Osteoblast (primary cell): ENCODE measurements at regions not wholly inside any gene's neighbourhood (a gene's known extent, or its start where the extent isn't known, plus 50 kb on each side); places are given as distances from the start of the nearest gene placed in this dataset.

Experiments used
- DNase-seq: peaks from one replicate; pipeline ENCODE4 v3.0.0; 2011; ENCODE audit warnings: low spot score, mixed read lengths; ENCODE audit not compliant: insufficient read length; ENCODE audit errors: missing footprints
- H2AFZ ChIP-seq: 2 replicates; pipeline ENCODE4 v1.6.0; 2011; ENCODE audit warnings: mild to moderate bottlenecking, low read length
- H3K27ac ChIP-seq: 2 replicates; pipeline ENCODE4 v1.5.1; 2011; ENCODE audit warnings: mild to moderate bottlenecking, low read depth, low read length, moderate library complexity
- H3K27me3 ChIP-seq: 2 replicates; pipeline ENCODE4 v1.6.0; 2012; ENCODE audit warnings: mild to moderate bottlenecking, control low read depth, inconsistent platforms, low read length, moderate library complexity; ENCODE audit not compliant: insufficient read depth
- H3K36me3 ChIP-seq: 2 replicates; pipeline ENCODE4 v1.5.1; 2011; ENCODE audit warnings: mild to moderate bottlenecking, low read length, control low read depth, moderate library complexity; ENCODE audit not compliant: insufficient read depth
- H3K4me1 ChIP-seq: 2 replicates; pipeline ENCODE4 v1.5.1; 2011; ENCODE audit warnings: mild to moderate bottlenecking, low read length, control low read depth, moderate library complexity; ENCODE audit not compliant: insufficient read depth
- H3K4me2 ChIP-seq: 2 replicates; pipeline ENCODE4 v1.6.0; 2011; ENCODE audit warnings: mild to moderate bottlenecking, low read length; ENCODE audit not compliant: insufficient read depth
- H3K4me3 ChIP-seq: fragments of 200-600 bp; sonication (generic); 3 replicates; pipeline ENCODE4 v1.5.1; 2012; ENCODE audit warnings: mild to moderate bottlenecking, low read length, inconsistent platforms; ENCODE audit not compliant: insufficient read depth
- H3K79me2 ChIP-seq: 2 replicates; pipeline ENCODE4 v1.6.0; 2012; ENCODE audit warnings: mild to moderate bottlenecking, low read length, control low read depth, inconsistent platforms; ENCODE audit not compliant: insufficient read depth
- H3K9me3 ChIP-seq: 2 replicates; pipeline ENCODE4 v1.5.1; 2011; ENCODE audit warnings: low read depth, low read length, control low read depth
- H4K20me1 ChIP-seq: 2 replicates; pipeline ENCODE4 v1.6.0; 2012; ENCODE audit warnings: mild to moderate bottlenecking, low read length, control low read depth; ENCODE audit not compliant: insufficient read depth
- TF ChIP-seq, protein P1 (sequence below): IDR thresholded peaks from 2 replicates; pipeline ENCODE4 v1.5.1; 2011; ENCODE audit warnings: mild to moderate bottlenecking, low read depth, low read length, moderate library complexity; ENCODE audit errors: extremely low read depth

- TF ChIP-seq, protein P1, sequence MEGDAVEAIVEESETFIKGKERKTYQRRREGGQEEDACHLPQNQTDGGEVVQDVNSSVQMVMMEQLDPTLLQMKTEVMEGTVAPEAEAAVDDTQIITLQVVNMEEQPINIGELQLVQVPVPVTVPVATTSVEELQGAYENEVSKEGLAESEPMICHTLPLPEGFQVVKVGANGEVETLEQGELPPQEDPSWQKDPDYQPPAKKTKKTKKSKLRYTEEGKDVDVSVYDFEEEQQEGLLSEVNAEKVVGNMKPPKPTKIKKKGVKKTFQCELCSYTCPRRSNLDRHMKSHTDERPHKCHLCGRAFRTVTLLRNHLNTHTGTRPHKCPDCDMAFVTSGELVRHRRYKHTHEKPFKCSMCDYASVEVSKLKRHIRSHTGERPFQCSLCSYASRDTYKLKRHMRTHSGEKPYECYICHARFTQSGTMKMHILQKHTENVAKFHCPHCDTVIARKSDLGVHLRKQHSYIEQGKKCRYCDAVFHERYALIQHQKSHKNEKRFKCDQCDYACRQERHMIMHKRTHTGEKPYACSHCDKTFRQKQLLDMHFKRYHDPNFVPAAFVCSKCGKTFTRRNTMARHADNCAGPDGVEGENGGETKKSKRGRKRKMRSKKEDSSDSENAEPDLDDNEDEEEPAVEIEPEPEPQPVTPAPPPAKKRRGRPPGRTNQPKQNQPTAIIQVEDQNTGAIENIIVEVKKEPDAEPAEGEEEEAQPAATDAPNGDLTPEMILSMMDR = no peak
- H3K4me1 ChIP-seq = peaks cover 24% of the 10 kb centered on the region
- H3K27ac ChIP-seq = peak overlapping the region; percentile 98
- no peaks in the 10 kb centered on the region for H3K36me3 ChIP-seq
- no peaks in the 10 kb centered on the region for H3K27me3 ChIP-seq
- no peak overlapping the region for H3K4me3 ChIP-seq
- DNase-seq = no peak
- no peaks in the 10 kb centered on the region for H4K20me1 ChIP-seq
- peaks cover 6% of the 10 kb centered on the region for H3K79me2 ChIP-seq
- H2AFZ ChIP-seq = no peak overlapping the region
- no peak overlapping the region for H3K4me2 ChIP-seq
- H3K9me3 ChIP-seq = no peaks in the 10 kb centered on the region
These were observed 146.9 kb upstream of the AKR1E2 start for GRCh38 chr10:4678951-4679671.

- H3K36me3 ChIP-seq = no peaks in the 10 kb centered on the region
- H3K27ac ChIP-seq = peak overlapping the region; percentile 98
- H3K4me1 ChIP-seq = peaks cover 22% of the 10 kb centered on the region
- H4K20me1 ChIP-seq = no peaks in the 10 kb centered on the region
- H3K79me2 ChIP-seq = peaks cover 6% of the 10 kb centered on the region
- TF ChIP-seq, protein P1 = no peak
- peak overlapping the region; percentile 62 for H3K4me3 ChIP-seq
- H3K27me3 ChIP-seq = no peaks in the 10 kb centered on the region
- DNase-seq = peak; percentile 86
- no peak overlapping the region for H2AFZ ChIP-seq
- H3K4me2 ChIP-seq = peak overlapping the region; percentile 87
- no peaks in the 10 kb centered on the region for H3K9me3 ChIP-seq
These were observed 147.7 kb upstream of the AKR1E2 start for GRCh38 chr10:4678023-4678950.

DNA sequence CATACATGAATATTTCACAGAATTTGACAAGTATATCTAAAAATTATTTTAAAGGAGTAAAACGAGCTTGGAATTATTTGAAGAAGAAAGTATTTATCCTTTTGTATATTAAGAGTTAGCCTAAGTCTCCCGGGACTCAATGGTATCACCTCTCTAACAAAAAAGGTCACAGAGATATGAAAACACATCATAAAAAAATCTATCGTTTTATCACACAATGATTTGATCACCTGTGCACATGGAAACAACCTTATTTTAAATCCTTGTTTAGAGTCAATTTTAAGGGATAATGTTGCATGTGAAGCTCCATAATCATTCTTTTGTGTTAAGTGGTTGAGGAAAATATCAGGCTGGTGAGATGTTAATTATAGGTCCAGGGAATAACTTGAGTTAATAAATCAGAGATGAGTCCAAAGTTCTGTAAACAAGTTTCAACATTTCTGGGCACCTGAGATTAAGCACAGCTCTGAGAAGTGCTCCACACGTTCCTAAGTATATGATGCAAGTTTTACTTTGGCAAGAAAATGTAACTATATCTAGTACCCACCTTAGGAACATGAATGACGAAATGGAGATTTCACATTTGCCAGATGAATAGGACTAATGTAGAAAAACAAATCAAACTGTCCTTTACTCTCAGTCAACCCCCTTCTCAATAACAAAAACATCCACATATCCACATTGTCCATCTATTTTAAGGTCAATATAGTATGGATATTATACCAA is 148.5 kb upstream of the AKR1E2 start:
- peak; percentile 90 for DNase-seq
- peak overlapping the region; percentile 62 for H3K4me3 ChIP-seq
- TF ChIP-seq, protein P1 = no peak
- peak overlapping the region; percentile 87 for H3K4me2 ChIP-seq
- H3K79me2 ChIP-seq = peaks cover 6% of the 10 kb centered on the region
- H3K27ac ChIP-seq = peak overlapping the region; percentile 98
- no peaks in the 10 kb centered on the region for H3K36me3 ChIP-seq
- no peaks in the 10 kb centered on the region for H3K27me3 ChIP-seq
- H4K20me1 ChIP-seq = no peaks in the 10 kb centered on the region
- no peaks in the 10 kb centered on the region for H3K9me3 ChIP-seq
- peaks cover 30% of the 10 kb centered on the region for H3K4me1 ChIP-seq
- H2AFZ ChIP-seq = no peak overlapping the region
